ENCODE measurements at regions not wholly inside any gene's neighbourhood (a gene's known extent, or its start where the extent isn't known, plus 50 kb on each side); places are given as distances from the start of the nearest gene placed in this dataset.

DNA sequence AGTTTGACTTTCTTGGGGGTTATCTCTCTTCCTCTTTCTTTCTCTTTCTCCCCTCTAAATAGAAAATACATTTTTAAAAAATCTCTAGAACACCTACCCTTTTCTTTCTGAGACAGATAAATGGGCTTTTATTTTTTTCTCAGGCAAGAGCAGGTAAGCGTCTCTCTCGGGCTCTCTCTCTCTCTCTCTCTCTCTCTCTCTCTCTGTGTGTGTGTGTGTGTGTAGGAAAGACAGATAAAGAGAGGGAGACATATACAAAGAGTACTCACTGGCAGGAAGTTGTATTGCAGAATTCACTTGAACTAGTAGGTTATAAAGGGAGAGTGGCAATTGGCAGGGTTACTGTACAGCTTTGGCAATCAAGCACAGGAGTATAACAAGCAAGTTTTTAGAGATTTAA lies 118.1 kb upstream of the LSAMP start:
- Histone ChIP-seq H2AFZ (ENCODE audit: control insufficient read depth, low read length) (no peak overlapping the region), H3K9ac (ENCODE audit: control insufficient read depth, extremely low read depth, insufficient read depth, low read length) (no peak overlapping the region), H3K36me3 (ENCODE audit: control insufficient read depth in 2 of 2, extremely low read depth in 1 of 2, insufficient read depth in 2 of 2, low read length in 2 of 2) (no peaks in the 10 kb centered on the region), H3K4me3 (ENCODE audit: control insufficient read depth in 2 of 3, extremely low read depth in 1 of 3, insufficient read depth in 2 of 3, low read depth in 1 of 3, low read length in 3 of 3) (no peak overlapping the region), H3K4me1 (ENCODE audit: control insufficient read depth, extremely low read depth, insufficient read depth, low read length) (no peaks in the 10 kb centered on the region), H3K27me3 (ENCODE audit: control insufficient read depth, extremely low read depth, insufficient read depth, low read length) (no peaks in the 10 kb centered on the region), H4K20me1 (ENCODE audit: control insufficient read depth, extremely low read depth, insufficient read depth, low read length) (no peaks in the 10 kb centered on the region), H3K79me2 (ENCODE audit: control insufficient read depth, insufficient read depth, low read length) (no peaks in the 10 kb centered on the region), H3K9me3 (ENCODE audit: control insufficient read depth, low read depth, low read length) (no peaks in the 10 kb centered on the region), H3K9me1 (ENCODE audit: control insufficient read depth, extremely low read depth, insufficient read depth, low read length) (no peaks in the 10 kb centered on the region), H3K27ac (ENCODE audit: control insufficient read depth, insufficient read depth, low read length) (no peak overlapping the region), H3K4me2 (ENCODE audit: control insufficient read depth, extremely low read depth, insufficient read depth, low read depth, low read length) (no peak overlapping the region)
- dilution Hi-C loops (cut with MboI; ENCODE audit: extremely low pct_ligation_motif_present, low sequenced_read_pairs), result no loop called here
- TF ChIP-seq EZH2 (IDR thresholded peaks at IDR 0.05; ENCODE audit: low read length), result no peak
- TF ChIP-seq, protein P1, sequence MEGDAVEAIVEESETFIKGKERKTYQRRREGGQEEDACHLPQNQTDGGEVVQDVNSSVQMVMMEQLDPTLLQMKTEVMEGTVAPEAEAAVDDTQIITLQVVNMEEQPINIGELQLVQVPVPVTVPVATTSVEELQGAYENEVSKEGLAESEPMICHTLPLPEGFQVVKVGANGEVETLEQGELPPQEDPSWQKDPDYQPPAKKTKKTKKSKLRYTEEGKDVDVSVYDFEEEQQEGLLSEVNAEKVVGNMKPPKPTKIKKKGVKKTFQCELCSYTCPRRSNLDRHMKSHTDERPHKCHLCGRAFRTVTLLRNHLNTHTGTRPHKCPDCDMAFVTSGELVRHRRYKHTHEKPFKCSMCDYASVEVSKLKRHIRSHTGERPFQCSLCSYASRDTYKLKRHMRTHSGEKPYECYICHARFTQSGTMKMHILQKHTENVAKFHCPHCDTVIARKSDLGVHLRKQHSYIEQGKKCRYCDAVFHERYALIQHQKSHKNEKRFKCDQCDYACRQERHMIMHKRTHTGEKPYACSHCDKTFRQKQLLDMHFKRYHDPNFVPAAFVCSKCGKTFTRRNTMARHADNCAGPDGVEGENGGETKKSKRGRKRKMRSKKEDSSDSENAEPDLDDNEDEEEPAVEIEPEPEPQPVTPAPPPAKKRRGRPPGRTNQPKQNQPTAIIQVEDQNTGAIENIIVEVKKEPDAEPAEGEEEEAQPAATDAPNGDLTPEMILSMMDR (optimal IDR thresholded peaks at IDR 0.05 in 1 of 3, IDR thresholded peaks at IDR 0.05 in 1 of 3, conservative IDR thresholded peaks at IDR 0.05 in 1 of 3; ENCODE audit: extremely low read depth in 1 of 3, insufficient read depth in 2 of 3, low read length in 3 of 3), result no peak
- DNase-seq (ENCODE audit: low read depth, low spot score) (no peak), FAIRE-seq (no peak)

DNA sequence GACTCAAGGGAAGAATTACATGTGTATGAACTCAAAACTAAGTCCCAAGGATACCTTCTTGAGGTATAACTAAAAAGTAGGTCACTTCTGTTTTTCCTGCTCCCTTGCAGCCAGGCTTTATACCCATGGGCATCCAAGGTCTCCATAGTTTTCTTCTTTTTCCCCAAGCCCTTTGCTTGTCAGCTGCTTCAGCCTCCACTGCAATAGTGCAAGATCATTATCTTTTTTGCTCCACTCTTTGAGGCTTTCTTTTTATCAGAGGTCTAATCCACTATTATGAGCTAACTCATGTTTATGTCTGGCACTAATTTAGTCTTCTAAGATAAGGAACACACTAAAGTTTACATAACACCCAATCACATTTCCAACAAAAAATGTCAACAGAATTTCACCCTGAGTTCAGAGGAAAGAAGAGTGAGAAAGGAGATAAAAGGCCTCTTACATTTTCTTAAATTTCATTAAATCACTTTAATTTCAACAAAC lies 121.2 kb upstream of the LSAMP start:
- Histone ChIP-seq H3K9me1 (ENCODE audit: control insufficient read depth, extremely low read depth, insufficient read depth, low read length) (no peaks in the 10 kb centered on the region), H3K4me1 (ENCODE audit: control insufficient read depth, extremely low read depth, insufficient read depth, low read length) (no peaks in the 10 kb centered on the region), H3K27ac (ENCODE audit: control insufficient read depth, insufficient read depth, low read length) (no peak overlapping the region), H3K27me3 (ENCODE audit: control insufficient read depth, extremely low read depth, insufficient read depth, low read length) (no peaks in the 10 kb centered on the region), H3K9me3 (ENCODE audit: control insufficient read depth, low read depth, low read length) (no peaks in the 10 kb centered on the region), H3K4me3 (ENCODE audit: control insufficient read depth in 2 of 3, extremely low read depth in 1 of 3, insufficient read depth in 2 of 3, low read depth in 1 of 3, low read length in 3 of 3) (no peak overlapping the region), H3K4me2 (ENCODE audit: control insufficient read depth, extremely low read depth, insufficient read depth, low read depth, low read length) (no peak overlapping the region), H2AFZ (ENCODE audit: control insufficient read depth, low read length) (no peak overlapping the region), H4K20me1 (ENCODE audit: control insufficient read depth, extremely low read depth, insufficient read depth, low read length) (no peaks in the 10 kb centered on the region), H3K36me3 (ENCODE audit: control insufficient read depth in 2 of 2, extremely low read depth in 1 of 2, insufficient read depth in 2 of 2, low read length in 2 of 2) (no peaks in the 10 kb centered on the region), H3K79me2 (ENCODE audit: control insufficient read depth, insufficient read depth, low read length) (no peaks in the 10 kb centered on the region), H3K9ac (ENCODE audit: control insufficient read depth, extremely low read depth, insufficient read depth, low read length) (no peak overlapping the region)
- no peak for DNase-seq (ENCODE audit: low read depth, low spot score)
- FAIRE-seq, result no peak
- TF ChIP-seq, protein P1 (optimal IDR thresholded peaks at IDR 0.05 in 1 of 3, IDR thresholded peaks at IDR 0.05 in 1 of 3, conservative IDR thresholded peaks at IDR 0.05 in 1 of 3; ENCODE audit: extremely low read depth in 1 of 3, insufficient read depth in 2 of 3, low read length in 3 of 3), result no peak
- no peak for TF ChIP-seq EZH2 (IDR thresholded peaks at IDR 0.05; ENCODE audit: low read length)
- dilution Hi-C loops (cut with MboI; ENCODE audit: extremely low pct_ligation_motif_present, low sequenced_read_pairs), result no loop called here
